ENCODE measurements at regions not wholly inside any gene's neighbourhood (a gene's known extent, or its start where the extent isn't known, plus 50 kb on each side); places are given as distances from the start of the nearest gene placed in this dataset.

- TF ChIP-seq NRL (CRISPR knock-in tag; IDR thresholded peaks at IDR 0.05; ENCODE audit: borderline replicate concordance) (no peak), ZNF691 (CRISPR knock-in tag; IDR thresholded peaks at IDR 0.05; ENCODE audit: borderline replicate concordance, low read depth) (peak; percentile 67; the same call in 1 of the 2 replicates), HNRNPL (IDR thresholded peaks at IDR 0.05; ENCODE audit: low read depth, low read length) (no peak), ZNF225 (CRISPR knock-in tag; IDR thresholded peaks at IDR 0.05) (peak; percentile 26; the same call in 1 of the 2 replicates), CBFB (CRISPR knock-in tag; IDR thresholded peaks at IDR 0.05) (no peak), SMARCE1 (IDR thresholded peaks at IDR 0.05; ENCODE audit: borderline replicate concordance) (no peak), HNRNPH1 (optimal IDR thresholded peaks at IDR 0.05; ENCODE audit: low read depth, low read length) (no peak), ZBTB43 (CRISPR knock-in tag; conservative IDR thresholded peaks at IDR 0.05) (peak; percentile 88), DMAP1 (CRISPR knock-in tag; IDR thresholded peaks at IDR 0.05) (no peak), NR2F6 (IDR thresholded peaks at IDR 0.05) (no peak), NR2F6 (CRISPR knock-in tag; IDR thresholded peaks at IDR 0.05) (peak; percentile 57; the same call in 1 of the 2 replicates), SPEN (CRISPR knock-in tag; IDR thresholded peaks at IDR 0.05; ENCODE audit: low read depth) (peak; percentile 61; the same call in 1 of the 2 replicates), ZBTB20 (CRISPR knock-in tag; IDR thresholded peaks at IDR 0.05; ENCODE audit: borderline replicate concordance, low read depth) (peak; percentile 85; the same call in 1 of the 2 replicates), SNAI1 (CRISPR knock-in tag; IDR thresholded peaks at IDR 0.05; ENCODE audit: borderline replicate concordance) (no peak), ZNF598 (CRISPR knock-in tag; IDR thresholded peaks at IDR 0.05; ENCODE audit: borderline replicate concordance) (no peak), SATB2 (CRISPR knock-in tag; IDR thresholded peaks at IDR 0.05) (peak; percentile 68; the same call in 1 of the 2 replicates), ZFAT (CRISPR knock-in tag; conservative IDR thresholded peaks at IDR 0.05) (peak; percentile 77; the same call in 1 of the 2 replicates), TFDP2 (CRISPR knock-in tag; IDR thresholded peaks at IDR 0.05) (no peak), PAXIP1 (CRISPR knock-in tag; conservative IDR thresholded peaks at IDR 0.05) (no peak), DDIT3 (CRISPR knock-in tag; IDR thresholded peaks at IDR 0.05) (no peak), ZNF775 (CRISPR knock-in tag; IDR thresholded peaks at IDR 0.05; ENCODE audit: borderline replicate concordance) (no peak), ATM (IDR thresholded peaks at IDR 0.05; ENCODE audit: borderline replicate concordance) (no peak), SMARCC2 (IDR thresholded peaks at IDR 0.05) (no peak)
Observed at GRCh38 chr3:124217542-124217941, 225.6 kb upstream of the ROPN1 start (continued).

All from HepG2 (cell line).